ENCODE measurements at regions not wholly inside any gene's neighbourhood (a gene's known extent, or its start where the extent isn't known, plus 50 kb on each side); places are given as distances from the start of the nearest gene placed in this dataset.

GRCh38 chr6:163844761-163845160 is 430.2 kb downstream of the QKI start:
- TF ChIP-seq CEBPB (IDR thresholded peaks at IDR 0.05), result no peak
- no peak for TF ChIP-seq NFIC (IDR thresholded peaks at IDR 0.05)
- no peak for TF ChIP-seq YY1 (IDR thresholded peaks at IDR 0.05; ENCODE audit: low read depth)
- TF ChIP-seq TCF12 (IDR thresholded peaks at IDR 0.05; ENCODE audit: low read depth), result no peak
- no peak for TF ChIP-seq USF1 (IDR thresholded peaks at IDR 0.05)
- no peak for TF ChIP-seq CREB1 (IDR thresholded peaks at IDR 0.05; ENCODE audit: low read depth)
- TF ChIP-seq EP300 (IDR thresholded peaks at IDR 0.05; ENCODE audit: borderline replicate concordance), result no peak
- TF ChIP-seq REST (IDR thresholded peaks at IDR 0.05; ENCODE audit: low read depth), result no peak
- TF ChIP-seq ZBTB7A (IDR thresholded peaks at IDR 0.05; ENCODE audit: low read depth), result no peak
- TF ChIP-seq MAX (IDR thresholded peaks at IDR 0.05), result no peak
- TF ChIP-seq EGR1 (IDR thresholded peaks at IDR 0.05), result no peak
- no peak for TF ChIP-seq TEAD4 (IDR thresholded peaks at IDR 0.05)
- TF ChIP-seq RAD21 (IDR thresholded peaks at IDR 0.05; ENCODE audit: low read depth), result no peak
- no peak for TF ChIP-seq TAF1 (IDR thresholded peaks at IDR 0.05; ENCODE audit: low read depth)
- TF ChIP-seq FOXM1 (IDR thresholded peaks at IDR 0.05; ENCODE audit: borderline replicate concordance, low read depth), result no peak

GRCh38 chr6:163844357-163844756 is 429.8 kb downstream of the QKI start:
- TF ChIP-seq USF1 (IDR thresholded peaks at IDR 0.05) (no peak), EP300 (IDR thresholded peaks at IDR 0.05; ENCODE audit: borderline replicate concordance) (no peak), CREB1 (IDR thresholded peaks at IDR 0.05; ENCODE audit: low read depth) (no peak), FOXM1 (IDR thresholded peaks at IDR 0.05; ENCODE audit: borderline replicate concordance, low read depth) (no peak), EGR1 (IDR thresholded peaks at IDR 0.05) (no peak), MAX (IDR thresholded peaks at IDR 0.05) (no peak), REST (IDR thresholded peaks at IDR 0.05; ENCODE audit: low read depth) (no peak), YY1 (IDR thresholded peaks at IDR 0.05; ENCODE audit: low read depth) (no peak), RAD21 (IDR thresholded peaks at IDR 0.05; ENCODE audit: low read depth) (no peak), TAF1 (IDR thresholded peaks at IDR 0.05; ENCODE audit: low read depth) (no peak), TCF12 (IDR thresholded peaks at IDR 0.05; ENCODE audit: low read depth) (no peak), NFIC (IDR thresholded peaks at IDR 0.05) (no peak)

GRCh38 chr6:163843218-163843617 is 428.7 kb downstream of the QKI start:
- TF ChIP-seq NFIC (IDR thresholded peaks at IDR 0.05) (no peak), YY1 (IDR thresholded peaks at IDR 0.05; ENCODE audit: low read depth) (no peak), EGR1 (IDR thresholded peaks at IDR 0.05) (no peak), CREB1 (IDR thresholded peaks at IDR 0.05; ENCODE audit: low read depth) (no peak), TAF1 (IDR thresholded peaks at IDR 0.05; ENCODE audit: low read depth) (no peak), EP300 (IDR thresholded peaks at IDR 0.05; ENCODE audit: borderline replicate concordance) (no peak), TCF12 (IDR thresholded peaks at IDR 0.05; ENCODE audit: low read depth) (no peak), USF1 (IDR thresholded peaks at IDR 0.05) (no peak), REST (IDR thresholded peaks at IDR 0.05; ENCODE audit: low read depth) (no peak), TEAD4 (IDR thresholded peaks at IDR 0.05) (no peak), MAX (IDR thresholded peaks at IDR 0.05) (no peak), FOXM1 (IDR thresholded peaks at IDR 0.05; ENCODE audit: borderline replicate concordance, low read depth) (no peak), RAD21 (IDR thresholded peaks at IDR 0.05; ENCODE audit: low read depth) (no peak), ZBTB7A (IDR thresholded peaks at IDR 0.05; ENCODE audit: low read depth) (no peak), CEBPB (IDR thresholded peaks at IDR 0.05) (no peak)

- no peak for TF ChIP-seq MAX (IDR thresholded peaks at IDR 0.05)
Measured at GRCh38 chr6:163842467-163842866, 427.9 kb downstream of the QKI start.
